Astrocyte of the cerebellum (primary cell): ENCODE measurements at regions not wholly inside any gene's neighbourhood (a gene's known extent, or its start where the extent isn't known, plus 50 kb on each side); places are given as distances from the start of the nearest gene placed in this dataset.

Experiments
- DNase-seq: peaks from one replicate; pipeline ENCODE4 v3.0.0-alpha.2; 2011; ENCODE audit warnings: low read depth
- H3K4me3 ChIP-seq: 2 replicates; pipeline ENCODE4 v1.5.1; 2011; ENCODE audit warnings: mild to moderate bottlenecking, low read depth, low read length, moderate library complexity
- CTCF ChIP-seq: IDR thresholded peaks from 2 replicates; pipeline ENCODE4 v1.5.1; 2012; ENCODE audit warnings: low read length, low read depth, moderate library complexity, mild to moderate bottlenecking; ENCODE audit errors: missing control alignments
- in situ Hi-C: cut with HindIII; loops from 2 replicates; pipeline ENCODE4 v1.10.0; 2017; ENCODE audit warnings: low sequenced_read_pairs

- no peak for TF ChIP-seq CTCF
- no peak overlapping the region for H3K4me3 ChIP-seq
- no peak for DNase-seq
- in situ Hi-C loops = no loop called here
These were observed 112.5 kb downstream of the SOX1 start for GRCh38 chr13:112179421-112179820.

- in situ Hi-C loops = no loop called here
- H3K4me3 ChIP-seq = no peak overlapping the region
- no peak for DNase-seq
- TF ChIP-seq CTCF = no peak
These were observed 113.0 kb downstream of the SOX1 start for GRCh38 chr13:112179995-112180394.

GRCh38 chr13:112181336-112182067 lies 114.6 kb downstream of the SOX1 start:
- no peak for TF ChIP-seq CTCF
- no peak overlapping the region for H3K4me3 ChIP-seq
- DNase-seq = no peak
- in situ Hi-C loops = no loop called here

GRCh38 chr13:112182251-112182650 lies 115.3 kb downstream of the SOX1 start:
- no peak for TF ChIP-seq CTCF
- in situ Hi-C loops = no loop called here
- DNase-seq = no peak
- H3K4me3 ChIP-seq = no peak overlapping the region

- in situ Hi-C loops = no loop called here
- no peak for TF ChIP-seq CTCF
- no peak for DNase-seq
- H3K4me3 ChIP-seq = no peak overlapping the region
These were observed 116.0 kb downstream of the SOX1 start for GRCh38 chr13:112182846-112183531.

GRCh38 chr13:112183532-112184090 lies 116.7 kb downstream of the SOX1 start:
- no peak for DNase-seq
- no peak for TF ChIP-seq CTCF
- no peak overlapping the region for H3K4me3 ChIP-seq
- in situ Hi-C loops = no loop called here
